NCI-H524 treated with DMSO at 0.1 percent for 48 hours (cell line): ENCODE measurements at regions not wholly inside any gene's neighbourhood (a gene's known extent, or its start where the extent isn't known, plus 50 kb on each side); places are given as distances from the start of the nearest gene placed in this dataset.
"Not testable (repeated sequence)": the region's sequence is repeated elsewhere in the genome, so short reads cannot be mapped to it uniquely, and the experiment has no call there.

Experiments
- DNase-seq: peaks from one replicate; lab custom pipeline; 2025; lab: John Stamatoyannopoulos, UW

GRCh38 chr19:28014615-28015405, 1198.1 kb downstream of the UQCRFS1 start:
- DNase-seq: no peak

- no peak for DNase-seq
Observed at GRCh38 chr19:28012361-28012760, 1200.6 kb downstream of the UQCRFS1 start.

- DNase-seq: no peak
Observed at GRCh38 chr19:28010656-28011055, 1202.3 kb downstream of the UQCRFS1 start.

GRCh38 chr19:28009696-28010095, 1203.3 kb downstream of the UQCRFS1 start:
- no peak for DNase-seq

- DNase-seq: no peak
Observed at GRCh38 chr19:28008695-28009094, 1204.3 kb downstream of the UQCRFS1 start.

- no peak for DNase-seq
Observed at GRCh38 chr19:28003543-28003942, 1209.4 kb downstream of the UQCRFS1 start.

GRCh38 chr19:27997069-27997468, 1215.9 kb downstream of the UQCRFS1 start:
- DNase-seq: no peak

- no peak for DNase-seq
Observed at GRCh38 chr19:27993619-27994570, 1219.1 kb downstream of the UQCRFS1 start.

GRCh38 chr19:27986299-27986698, 1226.7 kb downstream of the UQCRFS1 start:
- no peak for DNase-seq

- DNase-seq: no peak
Observed at GRCh38 chr19:27975419-27976005, 1237.4 kb downstream of the UQCRFS1 start.

- DNase-seq: no peak
Observed at GRCh38 chr19:27974082-27974513, 1238.9 kb downstream of the UQCRFS1 start.

GRCh38 chr19:27972291-27973040, 1240.5 kb downstream of the UQCRFS1 start:
- DNase-seq: no peak

- DNase-seq: no peak
Observed at GRCh38 chr19:27971869-27972268, 1241.1 kb downstream of the UQCRFS1 start.

GRCh38 chr19:27971071-27971470, 1241.9 kb downstream of the UQCRFS1 start:
- DNase-seq: no peak

- no peak for DNase-seq
Observed at GRCh38 chr19:27966390-27966816, 1246.5 kb downstream of the UQCRFS1 start.

GRCh38 chr19:27964185-27964584, 1248.8 kb downstream of the UQCRFS1 start:
- no peak for DNase-seq

GRCh38 chr19:27962264-27962663, 1250.7 kb downstream of the UQCRFS1 start:
- no peak for DNase-seq

GRCh38 chr19:27955485-27956480, 1257.2 kb downstream of the UQCRFS1 start:
- DNase-seq: no peak

- DNase-seq: not testable (repeated sequence)
Observed at GRCh38 chr19:27942607-27943006, 1270.3 kb downstream of the UQCRFS1 start.

- no peak for DNase-seq
Observed at GRCh38 chr19:27936139-27936538, 1276.8 kb downstream of the UQCRFS1 start.
